ENCODE measurements at regions not wholly inside any gene's neighbourhood (a gene's known extent, or its start where the extent isn't known, plus 50 kb on each side); places are given as distances from the start of the nearest gene placed in this dataset.

DNA sequence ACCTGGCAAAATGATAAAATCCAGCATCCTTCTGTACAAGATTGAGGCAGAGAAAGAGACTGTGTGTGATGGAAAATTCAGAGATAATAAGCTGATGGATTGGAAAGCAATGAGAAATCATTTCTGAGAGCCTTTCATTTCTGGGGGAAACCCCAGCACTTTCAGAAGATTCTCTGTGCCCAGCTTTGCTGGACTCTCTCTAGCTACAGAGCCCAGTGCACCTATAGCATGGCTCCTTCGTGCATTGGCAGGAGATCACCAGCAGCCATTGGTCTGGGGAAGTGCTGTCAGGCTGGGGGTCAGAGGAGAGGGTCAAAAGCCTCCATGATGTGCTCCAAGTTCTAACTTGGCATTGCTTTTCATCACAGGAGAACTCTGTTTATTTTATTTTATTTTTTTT, 259.9 kb downstream of the SOX9 start:
- TF ChIP-seq POLR2A (IDR thresholded peaks at IDR 0.05; ENCODE audit: low read depth, low read length) (no peak), MAX (IDR thresholded peaks at IDR 0.05; ENCODE audit: insufficient read depth, insufficient read length) (no peak), JUN (IDR thresholded peaks at IDR 0.05; ENCODE audit: borderline replicate concordance, insufficient read depth, insufficient read length, low read depth) (no peak), CTCF (IDR thresholded peaks at IDR 0.05; ENCODE audit: extremely low read depth in 1 of 2, insufficient read depth in 1 of 2, low read depth in 1 of 2, low read length in 2 of 2) (no peak), POLR2AphosphoS5 (IDR thresholded peaks at IDR 0.05; ENCODE audit: insufficient read depth, low read depth, low read length) (no peak), FOS (IDR thresholded peaks at IDR 0.05; ENCODE audit: borderline replicate concordance, insufficient read depth, low read length) (no peak)
- Histone ChIP-seq H3K4me1 (ENCODE audit: control insufficient read depth, extremely low read depth, insufficient read depth, low read length) (no peaks in the 10 kb centered on the region), H3K27me3 (ENCODE audit: control insufficient read depth in 2 of 2, insufficient read depth in 2 of 2, low read length in 2 of 2) (no peaks in the 10 kb centered on the region), H2AFZ (ENCODE audit: low read depth, low read length) (no peak overlapping the region), H3K4me2 (ENCODE audit: insufficient read depth, low read length) (no peak overlapping the region), H3K9me3 (replicated peaks; ENCODE audit: control insufficient read depth, insufficient read depth, low read length) (no peaks in the 10 kb centered on the region), H3K27ac (ENCODE audit: insufficient read depth, low read depth, low read length) (no peak overlapping the region), H3K36me3 (ENCODE audit: control insufficient read depth in 2 of 2, extremely low read depth in 1 of 2, insufficient read depth in 2 of 2, low read length in 2 of 2) (no peaks in the 10 kb centered on the region), H4K20me1 (replicated peaks; ENCODE audit: control insufficient read depth, extremely low read depth, insufficient read depth, low read length) (no peaks in the 10 kb centered on the region), H3K9ac (replicated peaks; ENCODE audit: extremely low read depth, insufficient read depth, low read length) (no peak overlapping the region), H3K9me1 (replicated peaks; ENCODE audit: control insufficient read depth, extremely low read depth, insufficient read depth, low read length) (no peaks in the 10 kb centered on the region), H3K79me2 (ENCODE audit: control insufficient read depth, insufficient read depth, low read length) (no peaks in the 10 kb centered on the region), H3K4me3 (replicated peaks in 1 of 3; ENCODE audit: insufficient read depth in 1 of 3, low read depth in 1 of 3, low read length in 3 of 3) (no peak overlapping the region)
- POLR2A ChIA-PET = no interaction called here
- dilution Hi-C loops (cut with MboI; ENCODE audit: extremely low pct_ligation_motif_present, low sequenced_read_pairs) = no loop called here
- no TSS peak for BruUV-seq (replicated peaks)
- intact Hi-C loops (cut with micrococcal nuclease) = no loop called here
- no peak for DNase-seq (ENCODE audit: low read depth, low spot score)
- no peak for FAIRE-seq
- CTCF ChIA-PET = no interaction called here
